ENCODE measurements at regions not wholly inside any gene's neighbourhood (a gene's known extent, or its start where the extent isn't known, plus 50 kb on each side); places are given as distances from the start of the nearest gene placed in this dataset.

- no peak for DNase-seq
- no peak for ATAC-seq (ENCODE audit: low read depth)
- TF ChIP-seq CTCF (IDR thresholded peaks at IDR 0.05) = no peak
- Mint-ChIP-seq H3K4me3 (no peak overlapping the region), H3K9me3 (peaks cover 8% of the 10 kb centered on the region), H3K27me3 (no peaks in the 10 kb centered on the region), H3K36me3 (ENCODE audit: low read depth) (no peaks in the 10 kb centered on the region), H3K27ac (no peak overlapping the region), H3K4me1 (no peaks in the 10 kb centered on the region)
- intact Hi-C loops (cut with micrococcal nuclease) = loop anchor here (5.0 kb wide), 1 partner anchor 801 kb away; no protein-coding TSS in a partner anchor
- CTCF ChIA-PET = no interaction called here
- POLR2A ChIA-PET = no interaction called here
These were observed 134.1 kb upstream of the HS3ST3A1 start for GRCh38 chr17:13735861-13736260.

GRCh38 chr17:13736916-13737315, 135.2 kb upstream of the HS3ST3A1 start:
- peaks cover 6% of the 10 kb centered on the region for H3K9me3 Mint-ChIP-seq
- POLR2A ChIA-PET = no interaction called here
- H3K4me1 Mint-ChIP-seq = no peaks in the 10 kb centered on the region

GRCh38 chr17:13740686-13741085, 139.0 kb upstream of the HS3ST3A1 start:
- POLR2A ChIA-PET = no interaction called here

More at GRCh38 chr17:13736916-13737315, 135.2 kb upstream of the HS3ST3A1 start:
- no peak for TF ChIP-seq CTCF (IDR thresholded peaks at IDR 0.05)
- ATAC-seq (ENCODE audit: low read depth) (no peak), DNase-seq (no peak)
- Mint-ChIP-seq H3K27ac (no peak overlapping the region), H3K27me3 (no peaks in the 10 kb centered on the region), H3K4me3 (no peak overlapping the region), H3K36me3 (ENCODE audit: low read depth) (no peaks in the 10 kb centered on the region)
- CTCF ChIA-PET = no interaction called here
- intact Hi-C loops (cut with micrococcal nuclease) = loop anchor here (5.0 kb wide), 1 partner anchor 800 kb away; no protein-coding TSS in a partner anchor

GRCh38 chr17:13741744-13742143, 140.0 kb upstream of the HS3ST3A1 start:
- Mint-ChIP-seq H3K4me1 (no peaks in the 10 kb centered on the region), H3K9me3 (no peaks in the 10 kb centered on the region), H3K27ac (no peak overlapping the region), H3K36me3 (ENCODE audit: low read depth) (no peaks in the 10 kb centered on the region), H3K4me3 (no peak overlapping the region), H3K27me3 (peaks cover 5% of the 10 kb centered on the region)
- no peak for TF ChIP-seq CTCF (IDR thresholded peaks at IDR 0.05)
- POLR2A ChIA-PET = no interaction called here
- DNase-seq = no peak
- no peak for ATAC-seq (ENCODE audit: low read depth)
- CTCF ChIA-PET = no interaction called here
- intact Hi-C loops (cut with micrococcal nuclease) = no loop called here

More at GRCh38 chr17:13740686-13741085, 139.0 kb upstream of the HS3ST3A1 start:
- H3K4me3 Mint-ChIP-seq = no peak overlapping the region
- no peaks in the 10 kb centered on the region for H3K36me3 Mint-ChIP-seq (ENCODE audit: low read depth)
- H3K4me1 Mint-ChIP-seq = no peaks in the 10 kb centered on the region
- CTCF ChIA-PET = no interaction called here
- H3K27ac Mint-ChIP-seq = no peak overlapping the region
- TF ChIP-seq CTCF (IDR thresholded peaks at IDR 0.05) = no peak
- no peaks in the 10 kb centered on the region for H3K9me3 Mint-ChIP-seq
- intact Hi-C loops (cut with micrococcal nuclease) = no loop called here
- no peak for DNase-seq
- no peak for ATAC-seq (ENCODE audit: low read depth)
- peaks cover 5% of the 10 kb centered on the region for H3K27me3 Mint-ChIP-seq

GRCh38 chr17:13743906-13744305, 142.2 kb upstream of the HS3ST3A1 start:
- intact Hi-C loops (cut with micrococcal nuclease) = no loop called here
- Mint-ChIP-seq H3K27me3 (peaks cover 5% of the 10 kb centered on the region), H3K4me3 (no peak overlapping the region), H3K9me3 (no peaks in the 10 kb centered on the region), H3K27ac (no peak overlapping the region), H3K4me1 (no peaks in the 10 kb centered on the region), H3K36me3 (ENCODE audit: low read depth) (no peaks in the 10 kb centered on the region)
- no peak for DNase-seq
- ChIA-PET POLR2A (no interaction called here), CTCF (no interaction called here)
- TF ChIP-seq CTCF (IDR thresholded peaks at IDR 0.05) = no peak
- no peak for ATAC-seq (ENCODE audit: low read depth)
